ENCODE measurements at regions not wholly inside any gene's neighbourhood (a gene's known extent, or its start where the extent isn't known, plus 50 kb on each side); places are given as distances from the start of the nearest gene placed in this dataset.

- TF ChIP-seq CTCF (conservative IDR thresholded peaks at IDR 0.05; ENCODE audit: low read length): no peak
- no peak for TF ChIP-seq EZH2phosphoT487 (IDR thresholded peaks at IDR 0.05; ENCODE audit: borderline replicate concordance, low read depth, low read length)
Measured at GRCh38 chr20:61053487-61053886, 198.6 kb upstream of the CDH4 start.

Data from OCI-LY7 (cell line).